HG02885 (cell line): ENCODE measurements at regions not wholly inside any gene's neighbourhood (a gene's known extent, or its start where the extent isn't known, plus 50 kb on each side); places are given as distances from the start of the nearest gene placed in this dataset.
"Not testable (repeated sequence)": the region's sequence is repeated elsewhere in the genome, so short reads cannot be mapped to it uniquely, and the experiment has no call there.

Experiments
- ATAC-seq: cut with Tn5 transposase; IDR thresholded peaks from one replicate; pipeline ENCODE4 v1.9.1; 2021; ENCODE audit warnings: mild to moderate bottlenecking; ENCODE audit not compliant: unreplicated experiment, poor library complexity

GRCh38 chr3:82002986-82003642 is 241.7 kb upstream of the GBE1 start:
- peak; percentile 46 for ATAC-seq

- no peak for ATAC-seq
These were observed 241.0 kb upstream of the GBE1 start for GRCh38 chr3:82002491-82002890.

GRCh38 chr3:82001276-82001923 is 240.0 kb upstream of the GBE1 start:
- no peak for ATAC-seq

GRCh38 chr3:82000773-82001172 is 239.3 kb upstream of the GBE1 start:
- no peak for ATAC-seq

- ATAC-seq = no peak
These were observed 238.9 kb upstream of the GBE1 start for GRCh38 chr3:82000350-82000749.

- no peak for ATAC-seq
These were observed 237.5 kb upstream of the GBE1 start for GRCh38 chr3:81998907-81999306.

GRCh38 chr3:81998139-81998755 is 236.8 kb upstream of the GBE1 start:
- ATAC-seq = no peak

GRCh38 chr3:81997390-81997789 is 235.9 kb upstream of the GBE1 start:
- ATAC-seq = no peak

- no peak for ATAC-seq
These were observed 233.9 kb upstream of the GBE1 start for GRCh38 chr3:81995329-81995728.

GRCh38 chr3:81989758-81990157 is 228.3 kb upstream of the GBE1 start:
- ATAC-seq = no peak

GRCh38 chr3:81989274-81989673 is 227.8 kb upstream of the GBE1 start:
- ATAC-seq = no peak

GRCh38 chr3:81987412-81987811 is 226.0 kb upstream of the GBE1 start:
- not testable (repeated sequence) for ATAC-seq

- ATAC-seq = no peak
These were observed 224.7 kb upstream of the GBE1 start for GRCh38 chr3:81985996-81986723.

- no peak for ATAC-seq
These were observed 221.9 kb upstream of the GBE1 start for GRCh38 chr3:81983382-81983781.

- ATAC-seq = no peak
These were observed 219.4 kb upstream of the GBE1 start for GRCh38 chr3:81980596-81981494.

- no peak for ATAC-seq
These were observed 213.3 kb upstream of the GBE1 start for GRCh38 chr3:81974751-81975150.

GRCh38 chr3:81968658-81969057 is 207.2 kb upstream of the GBE1 start:
- no peak for ATAC-seq

- no peak for ATAC-seq
These were observed 205.9 kb upstream of the GBE1 start for GRCh38 chr3:81967393-81967792.

GRCh38 chr3:81965696-81966095 is 204.3 kb upstream of the GBE1 start:
- no peak for ATAC-seq

GRCh38 chr3:81962396-81962795 is 201.0 kb upstream of the GBE1 start:
- ATAC-seq = no peak
